Coronary artery (tissue), 2 donors: ENCODE measurements at regions not wholly inside any gene's neighbourhood (a gene's known extent, or its start where the extent isn't known, plus 50 kb on each side); places are given as distances from the start of the nearest gene placed in this dataset.

Source experiments
- DNase-seq: peaks from one replicate; pipeline ENCODE4 v3.0.0-alpha.2; 2017; ENCODE audit warnings: low spot score
- H3K27ac ChIP-seq, 2 donors: fragments of 200-600 bp; sonication (generic); one replicate each; pipeline ENCODE4 v1.5.1; 2016 to 2019
- H3K4me3 ChIP-seq: fragments of 200-600 bp; sonication (generic); 2 replicates; pipeline ENCODE4 v1.5.1; 2016; ENCODE audit warnings: mild to moderate bottlenecking, moderate library complexity
- CTCF ChIP-seq: fragments of 200-600 bp; sonication (generic); IDR thresholded peaks from one replicate; pipeline ENCODE4 v1.5.1; 2019; ENCODE audit warnings: antibody characterized with exemption

- Histone ChIP-seq H3K4me3 (no peak overlapping the region), H3K27ac (no peak overlapping the region)
- no peak for DNase-seq
- TF ChIP-seq CTCF: no peak
Observed at GRCh38 chr2:175304541-175304940, 123.0 kb upstream of the ATP5MC3 start.

- no peak overlapping the region for H3K27ac ChIP-seq
- H3K4me3 ChIP-seq: no peak overlapping the region
- DNase-seq: no peak
- TF ChIP-seq CTCF: no peak
Observed at GRCh38 chr2:175293776-175294175, 112.3 kb upstream of the ATP5MC3 start.

- no peak overlapping the region for H3K4me3 ChIP-seq
Observed at GRCh38 chr2:175293195-175293594, 111.7 kb upstream of the ATP5MC3 start.

GRCh38 chr2:175282886-175283285 lies 101.4 kb upstream of the ATP5MC3 start:
- Histone ChIP-seq H3K27ac (no peak overlapping the region), H3K4me3 (no peak overlapping the region)
- DNase-seq: no peak
- no peak for TF ChIP-seq CTCF

More at GRCh38 chr2:175293195-175293594, 111.7 kb upstream of the ATP5MC3 start:
- H3K27ac ChIP-seq: no peak overlapping the region
- TF ChIP-seq CTCF: no peak
- no peak for DNase-seq

- no peak for TF ChIP-seq CTCF
- Histone ChIP-seq H3K4me3 (no peak overlapping the region), H3K27ac (no peak overlapping the region)
- DNase-seq: no peak
Observed at GRCh38 chr2:175282300-175282699, 100.8 kb upstream of the ATP5MC3 start.

- Histone ChIP-seq H3K4me3 (no peak overlapping the region), H3K27ac (no peak overlapping the region)
- DNase-seq: no peak
- no peak for TF ChIP-seq CTCF
Observed at GRCh38 chr2:175277772-175278171, 96.3 kb upstream of the ATP5MC3 start.

GRCh38 chr2:175275539-175275938 lies 94.0 kb upstream of the ATP5MC3 start:
- H3K4me3 ChIP-seq: no peak overlapping the region
- no peak for DNase-seq
- TF ChIP-seq CTCF: no peak

More at GRCh38 chr2:175275539-175275938, 94.0 kb upstream of the ATP5MC3 start:
- no peak overlapping the region for H3K27ac ChIP-seq
